Karpas-422 (cell line): ENCODE measurements at regions not wholly inside any gene's neighbourhood (a gene's known extent, or its start where the extent isn't known, plus 50 kb on each side); places are given as distances from the start of the nearest gene placed in this dataset.

Experiments used
- DNase-seq: peaks from one replicate; pipeline ENCODE4 v3.0.0-alpha.2; 2015
- H2AFZ ChIP-seq: fragments of 200-600 bp; sonication (generic); 2 replicates; pipeline ENCODE4 v1.6.1; 2014; ENCODE audit warnings: antibody characterized with exemption, low read length, mixed read lengths
- H3K27ac ChIP-seq: fragments of 200-600 bp; sonication (generic); 2 replicates; pipeline ENCODE4 v1.5.1; 2014; ENCODE audit warnings: mild to moderate bottlenecking, low read length, moderate library complexity
- H3K27me3 ChIP-seq: fragments of 200-600 bp; sonication (generic); 2 replicates; pipeline ENCODE4 v1.6.1; 2014; ENCODE audit warnings: low read length, mixed read lengths
- H3K36me3 ChIP-seq: fragments of 200-600 bp; sonication (generic); 2 replicates; pipeline ENCODE4 v1.6.1; 2014; ENCODE audit warnings: low read length, mixed read lengths; ENCODE audit not compliant: insufficient read depth
- H3K4me1 ChIP-seq: fragments of 200-600 bp; sonication (generic); 2 replicates; pipeline ENCODE4 v1.6.1; 2014; ENCODE audit warnings: mild to moderate bottlenecking, low read length, mixed read lengths
- H3K4me2 ChIP-seq: fragments of 200-600 bp; sonication (generic); 2 replicates; pipeline ENCODE4 v1.6.1; 2014; ENCODE audit warnings: low read length, low read depth, mild to moderate bottlenecking; ENCODE audit not compliant: poor library complexity, severe bottlenecking
- H3K4me3 ChIP-seq: fragments of 200-600 bp; sonication (generic); 2 replicates; pipeline ENCODE4 v1.5.1; 2014; ENCODE audit warnings: mild to moderate bottlenecking, antibody characterized with exemption, low read length, mixed read lengths
- H3K79me2 ChIP-seq: fragments of 200-600 bp; sonication (generic); 2 replicates; pipeline ENCODE4 v1.6.1; 2014; ENCODE audit warnings: mild to moderate bottlenecking, low read length, mixed read lengths
- H3K9ac ChIP-seq: fragments of 200-600 bp; sonication (generic); 2 replicates; pipeline ENCODE4 v1.6.0; 2014; ENCODE audit warnings: low read length
- H3K9me2 ChIP-seq: fragments of 200-600 bp; sonication (generic), shearing (Covaris generic); replicated peaks from 2 replicates; pipeline ENCODE4 v1.6.0; 2014; ENCODE audit warnings: mild to moderate bottlenecking, low read length, moderate library complexity; ENCODE audit not compliant: insufficient read depth
- H3K9me3 ChIP-seq: fragments of 300-700, 200-600 bp; sonication (generic); 2 replicates; pipeline ENCODE4 v1.6.1; 2014; ENCODE audit warnings: low read length, mixed read lengths
- H4K20me1 ChIP-seq: fragments of 200-600 bp; sonication (generic); 2 replicates; pipeline ENCODE4 v1.6.1; 2014; ENCODE audit warnings: mild to moderate bottlenecking, antibody characterized with exemption, low read length, low read depth; ENCODE audit not compliant: insufficient read depth

DNA sequence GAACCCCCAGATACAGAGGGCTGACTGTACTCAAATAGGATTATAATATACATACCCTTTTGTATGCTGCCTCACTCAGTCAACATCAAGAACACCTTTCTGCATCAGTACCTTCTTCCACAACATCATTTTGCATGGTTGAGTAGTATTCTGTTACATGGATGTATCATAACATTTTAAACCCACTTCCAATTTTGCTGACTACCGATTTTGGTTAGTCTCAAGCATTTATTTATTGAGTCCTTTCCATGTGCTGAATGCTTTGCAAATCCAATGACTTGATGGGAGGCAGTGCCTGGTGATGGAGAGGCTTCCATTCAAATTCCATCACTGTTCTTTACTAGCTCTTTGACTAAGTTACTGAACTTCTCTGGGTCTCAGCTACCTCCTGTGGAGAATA, 182.0 kb upstream of the KLF4 start:
- no peak for DNase-seq
- H3K9me2 ChIP-seq, result no peaks in the 10 kb centered on the region
- no peaks in the 10 kb centered on the region for H4K20me1 ChIP-seq
- no peaks in the 10 kb centered on the region for H3K4me1 ChIP-seq
- H3K4me2 ChIP-seq, result no peak overlapping the region
- no peaks in the 10 kb centered on the region for H3K79me2 ChIP-seq
- H3K27me3 ChIP-seq, result no peaks in the 10 kb centered on the region
- H3K27ac ChIP-seq, result no peak overlapping the region
- no peak overlapping the region for H2AFZ ChIP-seq
- no peak overlapping the region for H3K4me3 ChIP-seq
- no peaks in the 10 kb centered on the region for H3K9me3 ChIP-seq
- H3K9ac ChIP-seq, result no peak overlapping the region
- no peaks in the 10 kb centered on the region for H3K36me3 ChIP-seq

DNA sequence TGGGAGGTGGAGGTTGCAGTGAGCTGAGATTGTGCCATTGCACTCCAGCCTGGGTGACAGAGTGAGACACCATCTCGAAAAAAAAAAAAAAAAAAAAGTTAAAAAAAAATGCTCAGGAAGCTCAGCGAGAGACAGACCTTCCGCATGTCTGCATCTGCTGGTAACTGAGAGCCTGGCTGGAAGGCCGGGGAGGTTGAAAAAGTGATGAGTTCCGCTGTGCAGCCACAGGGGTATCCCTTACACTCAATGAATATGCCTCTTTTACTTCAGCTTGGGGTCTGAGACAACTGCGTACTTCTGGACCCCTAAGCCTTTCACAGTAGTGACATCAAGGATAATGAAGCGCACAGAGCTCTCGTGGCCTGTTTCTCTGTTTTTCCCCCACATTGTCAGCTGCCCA, 179.9 kb upstream of the KLF4 start:
- Histone ChIP-seq H3K27me3 (no peaks in the 10 kb centered on the region), H3K36me3 (no peaks in the 10 kb centered on the region), H4K20me1 (no peaks in the 10 kb centered on the region), H3K27ac (no peak overlapping the region), H3K79me2 (no peaks in the 10 kb centered on the region), H3K9me2 (no peaks in the 10 kb centered on the region), H3K9me3 (no peaks in the 10 kb centered on the region), H3K4me2 (no peak overlapping the region), H3K4me3 (no peak overlapping the region), H2AFZ (no peak overlapping the region), H3K9ac (no peak overlapping the region), H3K4me1 (no peaks in the 10 kb centered on the region)
- DNase-seq, result no peak

DNA sequence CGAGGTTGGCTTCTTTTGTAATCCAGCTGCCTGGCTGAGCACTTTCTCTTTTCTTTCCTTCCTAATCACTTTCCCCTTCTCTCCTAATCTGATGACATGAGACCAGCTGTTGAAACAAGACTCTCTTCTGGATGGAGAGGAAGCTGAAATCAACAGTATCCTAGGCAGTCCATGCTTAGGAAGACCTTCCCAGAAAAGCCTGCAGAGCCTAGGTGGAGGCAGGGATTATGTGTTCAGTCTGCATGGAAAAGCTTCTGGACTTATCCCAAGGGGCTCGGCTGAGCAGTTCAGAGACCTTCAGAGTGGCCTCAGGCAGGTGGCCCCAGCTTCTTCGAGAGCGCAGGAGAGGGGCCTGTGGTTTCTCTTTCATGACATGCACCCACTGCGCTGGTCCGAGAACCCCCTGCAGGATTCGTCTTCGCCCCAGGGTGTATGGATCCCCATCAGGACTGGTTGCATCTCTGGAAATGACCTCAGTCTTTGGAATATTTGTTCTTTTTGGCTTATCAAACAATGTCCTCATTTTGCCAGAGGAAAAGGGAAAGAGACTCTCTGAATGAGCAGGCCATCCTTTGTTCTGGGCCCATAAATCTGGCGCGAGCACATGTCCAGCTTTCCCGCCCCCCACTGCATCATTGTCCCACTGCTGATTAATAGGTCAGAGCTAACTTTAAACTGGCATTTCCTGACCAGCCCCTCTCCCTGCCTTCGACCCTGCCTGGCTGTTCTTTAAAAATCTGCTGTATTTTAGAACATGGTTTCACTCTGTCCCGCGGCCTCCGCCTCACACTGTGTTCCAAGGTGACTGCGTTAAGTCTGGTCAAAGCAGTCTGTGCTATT, 177.9 kb upstream of the KLF4 start:
- Histone ChIP-seq H2AFZ (no peak overlapping the region), H3K9me3 (no peaks in the 10 kb centered on the region), H3K27me3 (no peaks in the 10 kb centered on the region)

DNA sequence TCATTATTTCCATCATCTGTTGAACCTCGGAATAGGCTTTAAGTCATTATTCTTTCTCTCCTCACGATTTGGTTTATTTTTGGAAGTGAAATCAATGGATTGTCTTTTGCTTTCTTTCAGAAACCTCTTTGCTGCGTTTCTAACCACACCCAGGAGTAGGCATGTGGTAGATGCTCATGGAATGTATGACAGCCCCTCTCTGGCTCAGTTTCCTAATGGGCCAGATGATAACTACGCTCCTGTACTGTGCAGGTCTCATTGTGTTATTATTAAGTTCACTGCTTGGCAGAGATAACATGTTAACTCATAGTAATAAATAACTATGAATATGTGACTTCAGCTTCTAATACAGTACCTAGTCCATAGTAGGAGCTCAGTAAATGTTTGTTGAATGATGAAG, 175.5 kb upstream of the KLF4 start:
- Histone ChIP-seq H3K79me2 (no peaks in the 10 kb centered on the region), H3K9ac (no peak overlapping the region), H3K27me3 (no peaks in the 10 kb centered on the region), H3K4me2 (no peak overlapping the region), H2AFZ (no peak overlapping the region), H3K4me3 (no peak overlapping the region), H3K36me3 (no peaks in the 10 kb centered on the region), H3K4me1 (no peaks in the 10 kb centered on the region), H4K20me1 (no peaks in the 10 kb centered on the region), H3K9me2 (no peaks in the 10 kb centered on the region), H3K9me3 (no peaks in the 10 kb centered on the region), H3K27ac (no peak overlapping the region)
- DNase-seq, result no peak

More for the DNA sequence above, 177.9 kb upstream of the KLF4 start:
- Histone ChIP-seq H3K4me3 (no peak overlapping the region), H3K27ac (no peak overlapping the region), H3K4me2 (no peak overlapping the region), H3K4me1 (no peaks in the 10 kb centered on the region), H3K36me3 (no peaks in the 10 kb centered on the region), H3K79me2 (no peaks in the 10 kb centered on the region), H3K9me2 (no peaks in the 10 kb centered on the region), H3K9ac (no peak overlapping the region), H4K20me1 (no peaks in the 10 kb centered on the region)
- no peak for DNase-seq

DNA sequence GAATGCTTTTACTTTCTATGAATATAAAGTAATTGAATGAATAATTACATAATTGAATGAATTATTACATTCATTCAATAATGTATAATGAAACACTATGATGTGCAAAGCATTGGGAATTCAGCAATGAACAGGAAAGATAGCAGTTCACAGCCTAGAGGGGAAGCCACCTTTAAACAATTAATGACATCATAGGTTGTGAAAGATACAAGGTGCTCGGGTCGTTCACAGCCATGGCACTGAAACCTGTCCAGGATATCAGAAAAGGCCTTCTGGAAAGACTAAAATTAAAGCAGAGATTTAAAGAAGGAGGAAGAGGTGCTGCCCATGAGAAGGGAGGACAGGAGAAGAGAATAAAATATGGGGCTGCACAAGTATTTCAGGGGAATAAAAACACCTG, 171.4 kb upstream of the KLF4 start:
- Histone ChIP-seq H3K4me1 (no peaks in the 10 kb centered on the region), H4K20me1 (no peaks in the 10 kb centered on the region), H3K9me2 (no peaks in the 10 kb centered on the region), H3K36me3 (no peaks in the 10 kb centered on the region), H3K79me2 (no peaks in the 10 kb centered on the region), H3K27ac (no peak overlapping the region), H3K4me2 (no peak overlapping the region), H3K9me3 (no peaks in the 10 kb centered on the region), H2AFZ (no peak overlapping the region), H3K9ac (no peak overlapping the region), H3K27me3 (no peaks in the 10 kb centered on the region), H3K4me3 (no peak overlapping the region)
- DNase-seq, result no peak

DNA sequence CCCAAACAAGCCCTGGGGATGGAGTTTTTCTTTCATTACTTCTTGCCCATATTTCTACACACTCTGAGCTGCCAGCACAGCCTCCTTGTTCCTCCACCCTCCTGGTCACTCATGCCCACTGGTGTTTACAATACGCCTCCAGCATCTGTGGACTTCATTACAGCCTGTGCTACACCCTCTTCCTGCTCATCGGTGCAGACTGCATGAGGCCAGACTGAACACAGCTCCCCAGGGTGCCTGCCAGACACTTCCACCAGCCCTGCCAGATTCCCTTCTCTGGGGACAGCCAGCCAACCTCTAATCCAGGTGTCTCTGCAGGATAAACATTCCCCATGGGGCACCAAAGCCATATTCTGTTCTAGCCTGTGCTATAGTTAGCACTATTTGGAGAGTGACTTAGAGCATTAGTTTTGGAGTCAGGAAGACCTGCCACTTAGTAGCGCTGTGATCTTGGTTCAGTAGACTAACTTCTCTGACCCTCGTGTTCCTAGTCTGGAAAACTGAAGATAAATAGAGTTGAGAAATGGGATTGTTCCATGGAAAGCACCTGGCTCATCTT, 163.8 kb upstream of the KLF4 start:
- Histone ChIP-seq H3K9me2 (no peaks in the 10 kb centered on the region), H3K27me3 (no peaks in the 10 kb centered on the region), H3K9ac (no peak overlapping the region), H3K79me2 (no peaks in the 10 kb centered on the region), H3K4me2 (no peak overlapping the region), H4K20me1 (no peaks in the 10 kb centered on the region), H3K4me1 (no peaks in the 10 kb centered on the region), H3K36me3 (no peaks in the 10 kb centered on the region), H3K9me3 (no peaks in the 10 kb centered on the region), H2AFZ (no peak overlapping the region), H3K27ac (no peak overlapping the region), H3K4me3 (no peak overlapping the region)
- no peak for DNase-seq

DNA sequence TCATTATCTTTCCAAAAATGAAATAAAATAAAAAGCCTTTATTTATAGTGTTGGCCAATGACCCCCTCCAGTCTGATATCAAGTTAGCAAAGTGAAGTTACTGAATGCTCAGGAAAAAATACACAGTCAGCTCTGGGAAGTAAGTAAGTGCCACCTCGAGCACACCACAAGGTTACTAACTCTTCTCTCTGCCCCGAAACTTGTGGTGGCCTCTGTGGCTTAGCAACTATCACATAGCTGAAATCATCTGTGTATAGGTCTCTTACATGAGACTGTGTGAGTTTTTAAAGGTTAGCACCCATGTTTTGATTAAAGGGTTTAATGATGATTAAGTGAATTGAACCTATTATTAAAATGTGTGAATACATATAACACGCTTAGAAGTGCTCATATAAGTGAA, 161.4 kb upstream of the KLF4 start:
- H3K9ac ChIP-seq, result no peak overlapping the region
- H3K27ac ChIP-seq, result no peak overlapping the region
- H3K27me3 ChIP-seq, result no peaks in the 10 kb centered on the region
- no peaks in the 10 kb centered on the region for H3K9me3 ChIP-seq
- DNase-seq, result no peak
- H4K20me1 ChIP-seq, result no peaks in the 10 kb centered on the region
- H3K36me3 ChIP-seq, result no peaks in the 10 kb centered on the region
- H3K79me2 ChIP-seq, result no peaks in the 10 kb centered on the region
- H3K4me3 ChIP-seq, result no peak overlapping the region
- no peaks in the 10 kb centered on the region for H3K9me2 ChIP-seq
- no peaks in the 10 kb centered on the region for H3K4me1 ChIP-seq
- H2AFZ ChIP-seq, result no peak overlapping the region
- H3K4me2 ChIP-seq, result no peak overlapping the region

DNA sequence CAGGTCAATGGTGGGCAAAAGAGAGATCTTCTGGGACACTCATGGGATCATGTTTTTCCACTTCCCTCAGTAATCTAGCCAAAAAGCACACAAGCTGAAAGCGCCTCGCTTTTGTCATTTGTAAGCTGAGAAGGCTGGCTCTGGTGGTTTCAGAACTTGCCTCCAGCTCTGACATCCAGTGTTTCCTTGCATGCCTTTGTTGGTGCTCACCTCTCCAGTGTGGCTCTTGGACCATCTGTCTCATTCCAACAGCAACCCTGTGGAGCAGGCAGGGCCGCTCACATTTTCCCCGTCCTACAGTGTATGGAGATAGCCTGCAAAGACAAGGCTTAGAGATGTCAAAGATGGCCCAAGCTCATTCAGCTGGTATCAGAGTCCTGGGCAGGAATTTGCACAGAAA, 160.8 kb upstream of the KLF4 start:
- H3K79me2 ChIP-seq, result no peaks in the 10 kb centered on the region
- no peaks in the 10 kb centered on the region for H3K4me1 ChIP-seq
- no peak overlapping the region for H3K9ac ChIP-seq
- H3K9me3 ChIP-seq, result no peaks in the 10 kb centered on the region
- no peaks in the 10 kb centered on the region for H4K20me1 ChIP-seq
- no peak overlapping the region for H3K4me2 ChIP-seq
- H3K27me3 ChIP-seq, result no peaks in the 10 kb centered on the region
- H3K9me2 ChIP-seq, result no peaks in the 10 kb centered on the region
- no peaks in the 10 kb centered on the region for H3K36me3 ChIP-seq
- no peak overlapping the region for H3K27ac ChIP-seq
- no peak overlapping the region for H3K4me3 ChIP-seq
- no peak overlapping the region for H2AFZ ChIP-seq
- DNase-seq, result no peak
